Parathyroid adenoma (tissue), 2 donors: ENCODE measurements at regions not wholly inside any gene's neighbourhood (a gene's known extent, or its start where the extent isn't known, plus 50 kb on each side); places are given as distances from the start of the nearest gene placed in this dataset.
"Not testable (repeated sequence)": the region's sequence is repeated elsewhere in the genome, so short reads cannot be mapped to it uniquely, and the experiment has no call there.

Experiments
- H2AFZ ChIP-seq: fragments of 300-600 bp; sonication (generic); one replicate; pipeline ENCODE4 v1.7.0; 2017; ENCODE audit warnings: antibody characterized with exemption, mild to moderate bottlenecking
- H3K27ac ChIP-seq: fragments of 300-600 bp; sonication (generic); one replicate; pipeline ENCODE4 v1.7.0; 2017
- H3K27me3 ChIP-seq: fragments of 300-600 bp; sonication (generic); one replicate; pipeline ENCODE4 v1.7.0; 2017; ENCODE audit warnings: low read length; ENCODE audit not compliant: control insufficient read depth, insufficient read depth
- H3K36me3 ChIP-seq: fragments of 300-600 bp; sonication (generic); one replicate; pipeline ENCODE4 v1.7.0; 2017; ENCODE audit warnings: low read length; ENCODE audit not compliant: control insufficient read depth, insufficient read depth
- H3K4me1 ChIP-seq: fragments of 300-600 bp; sonication (generic); one replicate; pipeline ENCODE4 v1.7.0; 2017; ENCODE audit warnings: control low read depth
- H3K4me2 ChIP-seq: fragments of 300-600 bp; sonication (generic); one replicate; pipeline ENCODE4 v1.7.0; 2017; ENCODE audit warnings: low read length
- H3K4me3 ChIP-seq: fragments of 300-600 bp; sonication (generic); one replicate; pipeline ENCODE4 v1.7.0; 2017; ENCODE audit warnings: low read depth, low read length
- H3K79me2 ChIP-seq: fragments of 300-600 bp; sonication (generic); one replicate; pipeline ENCODE4 v1.7.0; 2017; ENCODE audit warnings: control low read depth
- H3K9ac ChIP-seq: fragments of 300-600 bp; sonication (generic); one replicate; pipeline ENCODE4 v1.7.0; 2017; ENCODE audit warnings: mild to moderate bottlenecking
- H3K9me3 ChIP-seq: fragments of 300-600 bp; sonication (generic); one replicate; pipeline ENCODE4 v1.7.0; 2017; ENCODE audit warnings: low read length; ENCODE audit not compliant: control insufficient read depth
- TF ChIP-seq, protein P1 (sequence below): fragments of 300-600 bp; sonication (generic); IDR thresholded peaks from one replicate; pipeline ENCODE4 v1.7.0; 2017; ENCODE audit warnings: antibody characterized with exemption, mild to moderate bottlenecking
- donor health status: primary hyperparathyroidism.

- H2AFZ ChIP-seq = no peak overlapping the region
- no peaks in the 10 kb centered on the region for H3K79me2 ChIP-seq
- H3K27ac ChIP-seq = no peak overlapping the region
- H3K27me3 ChIP-seq = no peaks in the 10 kb centered on the region
- H3K9me3 ChIP-seq = no peaks in the 10 kb centered on the region
- H3K36me3 ChIP-seq = no peaks in the 10 kb centered on the region
- H3K9ac ChIP-seq = no peak overlapping the region
- TF ChIP-seq, protein P1, sequence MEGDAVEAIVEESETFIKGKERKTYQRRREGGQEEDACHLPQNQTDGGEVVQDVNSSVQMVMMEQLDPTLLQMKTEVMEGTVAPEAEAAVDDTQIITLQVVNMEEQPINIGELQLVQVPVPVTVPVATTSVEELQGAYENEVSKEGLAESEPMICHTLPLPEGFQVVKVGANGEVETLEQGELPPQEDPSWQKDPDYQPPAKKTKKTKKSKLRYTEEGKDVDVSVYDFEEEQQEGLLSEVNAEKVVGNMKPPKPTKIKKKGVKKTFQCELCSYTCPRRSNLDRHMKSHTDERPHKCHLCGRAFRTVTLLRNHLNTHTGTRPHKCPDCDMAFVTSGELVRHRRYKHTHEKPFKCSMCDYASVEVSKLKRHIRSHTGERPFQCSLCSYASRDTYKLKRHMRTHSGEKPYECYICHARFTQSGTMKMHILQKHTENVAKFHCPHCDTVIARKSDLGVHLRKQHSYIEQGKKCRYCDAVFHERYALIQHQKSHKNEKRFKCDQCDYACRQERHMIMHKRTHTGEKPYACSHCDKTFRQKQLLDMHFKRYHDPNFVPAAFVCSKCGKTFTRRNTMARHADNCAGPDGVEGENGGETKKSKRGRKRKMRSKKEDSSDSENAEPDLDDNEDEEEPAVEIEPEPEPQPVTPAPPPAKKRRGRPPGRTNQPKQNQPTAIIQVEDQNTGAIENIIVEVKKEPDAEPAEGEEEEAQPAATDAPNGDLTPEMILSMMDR = no peak
- no peak overlapping the region for H3K4me3 ChIP-seq
- H3K4me1 ChIP-seq = no peaks in the 10 kb centered on the region
- no peak overlapping the region for H3K4me2 ChIP-seq
Observed at GRCh38 chr1:173367136-173367535, 110.0 kb upstream of the PRDX6 start.

DNA sequence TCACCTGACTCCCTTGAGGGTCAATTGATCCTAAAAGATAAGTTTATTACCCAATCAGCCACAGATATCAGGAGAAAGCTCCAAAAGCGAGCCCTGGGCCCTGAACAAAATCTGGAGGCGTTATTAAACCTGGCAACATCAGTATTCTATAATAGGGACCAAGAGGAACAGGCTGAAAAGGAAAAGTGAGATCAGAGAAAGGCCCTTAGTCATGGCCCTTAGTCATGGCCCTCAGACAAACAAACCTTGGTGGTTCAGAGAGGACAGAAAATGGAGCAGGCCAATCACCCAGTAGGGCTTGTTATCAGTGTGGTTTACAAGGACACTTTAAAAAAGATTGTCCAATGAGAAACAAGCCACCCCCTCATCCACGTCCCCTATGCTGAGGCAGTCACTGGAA lies 106.5 kb upstream of the PRDX6 start:
- H3K36me3 ChIP-seq, H3K9ac ChIP-seq, H3K27ac ChIP-seq, H3K4me1 ChIP-seq, H3K4me3 ChIP-seq, H3K79me2 ChIP-seq, H3K27me3 ChIP-seq, H3K9me3 ChIP-seq, H2AFZ ChIP-seq, H3K4me2 ChIP-seq: not testable (repeated sequence)

GRCh38 chr1:173376065-173376464 lies 101.1 kb upstream of the PRDX6 start:
- H3K36me3 ChIP-seq, H3K4me1 ChIP-seq, H3K79me2 ChIP-seq, H3K9me3 ChIP-seq, H3K27me3 ChIP-seq, H3K4me2 ChIP-seq, H2AFZ ChIP-seq, H3K9ac ChIP-seq, H3K27ac ChIP-seq, H3K4me3 ChIP-seq: not testable (repeated sequence)

GRCh38 chr1:173377266-173377665 lies 99.9 kb upstream of the PRDX6 start:
- H3K27me3 ChIP-seq = no peaks in the 10 kb centered on the region
- no peak overlapping the region for H3K9ac ChIP-seq
- no peaks in the 10 kb centered on the region for H3K36me3 ChIP-seq
- H3K9me3 ChIP-seq = no peaks in the 10 kb centered on the region
- H3K4me2 ChIP-seq = no peak overlapping the region
- H3K27ac ChIP-seq = no peak overlapping the region
- no peaks in the 10 kb centered on the region for H3K79me2 ChIP-seq
- no peaks in the 10 kb centered on the region for H3K4me1 ChIP-seq
- no peak overlapping the region for H3K4me3 ChIP-seq
- H2AFZ ChIP-seq = no peak overlapping the region
- TF ChIP-seq, protein P1 = no peak

DNA sequence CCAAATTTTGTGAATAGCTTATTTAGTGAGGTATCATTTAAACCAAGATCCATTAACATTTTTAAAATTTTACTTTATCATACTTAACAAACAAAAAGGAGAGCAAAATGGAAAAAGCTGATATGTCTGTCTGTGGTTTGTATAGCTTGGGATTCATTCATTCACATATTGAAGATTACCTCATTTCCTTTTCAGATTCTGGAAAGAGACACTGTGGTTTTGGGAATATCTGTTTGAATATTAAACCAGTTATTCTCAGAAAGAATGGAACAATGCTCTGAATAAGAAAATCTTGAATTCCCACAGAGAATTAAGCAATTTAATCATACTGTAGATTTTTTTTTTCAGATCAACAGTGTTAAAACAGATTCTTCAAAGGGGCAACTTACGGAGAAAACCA lies 93.8 kb upstream of the PRDX6 start:
- no peaks in the 10 kb centered on the region for H3K4me1 ChIP-seq

DNA sequence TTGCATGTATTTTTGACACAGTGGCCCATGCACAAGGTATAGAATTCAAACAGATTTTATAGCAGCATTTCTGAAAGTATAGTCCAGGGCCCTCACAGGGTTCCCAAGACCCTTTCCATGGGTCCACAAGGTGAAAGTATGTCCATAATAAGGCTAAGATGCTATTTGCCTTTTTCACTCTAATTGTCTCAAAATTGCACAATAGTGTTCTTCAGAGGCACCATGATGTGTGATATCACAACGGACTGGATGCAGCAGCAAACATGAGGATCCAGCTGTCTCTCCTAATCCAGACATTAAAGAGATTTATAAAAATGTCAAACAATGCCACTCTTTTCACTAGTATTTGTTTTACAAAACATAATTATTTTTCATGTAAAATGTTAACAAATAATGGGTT lies 88.8 kb upstream of the PRDX6 start:
- H3K36me3 ChIP-seq = no peaks in the 10 kb centered on the region
- TF ChIP-seq, protein P1 = no peak
- no peak overlapping the region for H3K9ac ChIP-seq
- no peak overlapping the region for H3K4me3 ChIP-seq
- H3K4me1 ChIP-seq = no peaks in the 10 kb centered on the region
- H3K79me2 ChIP-seq = no peaks in the 10 kb centered on the region
- H2AFZ ChIP-seq = no peak overlapping the region
- no peaks in the 10 kb centered on the region for H3K9me3 ChIP-seq
- H3K27me3 ChIP-seq = no peaks in the 10 kb centered on the region
- no peak overlapping the region for H3K4me2 ChIP-seq
- no peak overlapping the region for H3K27ac ChIP-seq

More for the DNA sequence above, 93.8 kb upstream of the PRDX6 start:
- no peak overlapping the region for H3K9ac ChIP-seq
- H3K4me3 ChIP-seq = no peak overlapping the region
- no peaks in the 10 kb centered on the region for H3K79me2 ChIP-seq
- no peaks in the 10 kb centered on the region for H3K9me3 ChIP-seq
- TF ChIP-seq, protein P1 = no peak
- no peak overlapping the region for H3K27ac ChIP-seq
- no peaks in the 10 kb centered on the region for H3K27me3 ChIP-seq
- H2AFZ ChIP-seq = no peak overlapping the region
- no peaks in the 10 kb centered on the region for H3K36me3 ChIP-seq
- no peak overlapping the region for H3K4me2 ChIP-seq
